ENCODE measurements at regions not wholly inside any gene's neighbourhood (a gene's known extent, or its start where the extent isn't known, plus 50 kb on each side); places are given as distances from the start of the nearest gene placed in this dataset.

DNA sequence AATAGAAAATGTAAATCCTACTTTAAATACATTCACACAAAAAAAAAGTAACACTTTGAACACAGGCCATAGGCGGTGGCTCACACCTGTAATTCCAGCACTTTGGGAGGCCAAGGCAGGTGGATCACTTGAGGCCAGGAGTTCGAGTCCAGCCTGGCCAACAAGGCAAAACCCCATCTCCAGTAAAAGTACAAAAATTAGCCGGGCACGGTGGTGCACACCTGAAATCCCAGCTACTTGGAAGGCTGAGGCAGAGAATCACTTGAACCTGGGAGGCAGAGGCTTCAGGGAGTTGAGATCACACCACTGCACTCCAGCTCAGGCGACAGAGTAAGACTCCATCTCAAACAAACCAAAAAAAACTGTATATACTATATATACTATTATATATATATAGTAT lies 303.6 kb downstream of the BCL11A start:
- Histone ChIP-seq H3K27ac (no peak overlapping the region), H3K9me3 (ENCODE audit: low read depth) (no peaks in the 10 kb centered on the region), H3K4me1 (ENCODE audit: low read depth) (no peaks in the 10 kb centered on the region), H3K27me3 (no peaks in the 10 kb centered on the region), H3K4me3 (no peak overlapping the region), H3K36me3 (no peaks in the 10 kb centered on the region)
- TF ChIP-seq, protein P1, sequence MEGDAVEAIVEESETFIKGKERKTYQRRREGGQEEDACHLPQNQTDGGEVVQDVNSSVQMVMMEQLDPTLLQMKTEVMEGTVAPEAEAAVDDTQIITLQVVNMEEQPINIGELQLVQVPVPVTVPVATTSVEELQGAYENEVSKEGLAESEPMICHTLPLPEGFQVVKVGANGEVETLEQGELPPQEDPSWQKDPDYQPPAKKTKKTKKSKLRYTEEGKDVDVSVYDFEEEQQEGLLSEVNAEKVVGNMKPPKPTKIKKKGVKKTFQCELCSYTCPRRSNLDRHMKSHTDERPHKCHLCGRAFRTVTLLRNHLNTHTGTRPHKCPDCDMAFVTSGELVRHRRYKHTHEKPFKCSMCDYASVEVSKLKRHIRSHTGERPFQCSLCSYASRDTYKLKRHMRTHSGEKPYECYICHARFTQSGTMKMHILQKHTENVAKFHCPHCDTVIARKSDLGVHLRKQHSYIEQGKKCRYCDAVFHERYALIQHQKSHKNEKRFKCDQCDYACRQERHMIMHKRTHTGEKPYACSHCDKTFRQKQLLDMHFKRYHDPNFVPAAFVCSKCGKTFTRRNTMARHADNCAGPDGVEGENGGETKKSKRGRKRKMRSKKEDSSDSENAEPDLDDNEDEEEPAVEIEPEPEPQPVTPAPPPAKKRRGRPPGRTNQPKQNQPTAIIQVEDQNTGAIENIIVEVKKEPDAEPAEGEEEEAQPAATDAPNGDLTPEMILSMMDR (IDR thresholded peaks at IDR 0.05; ENCODE audit: low read depth, low read length), result no peak
- no peak for DNase-seq (ENCODE audit: low read depth in 1 of 2, low spot score in 1 of 2)

DNA sequence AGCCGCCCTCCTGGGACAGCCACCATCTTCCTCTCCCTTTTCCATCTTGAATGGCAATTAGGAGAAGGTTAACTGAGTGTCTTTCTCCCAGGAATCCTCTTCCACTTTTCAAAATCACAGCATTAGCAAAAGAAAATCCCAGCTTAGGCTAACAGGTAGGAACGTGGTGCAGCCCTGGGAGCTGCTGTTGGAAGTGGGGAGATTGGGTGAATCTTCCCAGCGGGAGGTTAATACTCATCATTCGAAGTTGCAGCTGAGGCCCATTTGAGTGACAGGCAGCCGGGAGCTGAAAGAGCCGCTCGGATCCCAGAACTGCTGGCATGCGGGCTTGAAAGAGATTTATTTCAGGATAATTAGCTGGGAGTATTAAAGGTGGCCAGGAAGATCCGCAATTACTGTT lies 306.0 kb downstream of the BCL11A start:
- Histone ChIP-seq H3K36me3 (no peaks in the 10 kb centered on the region), H3K9me3 (ENCODE audit: low read depth) (no peaks in the 10 kb centered on the region), H3K4me1 (ENCODE audit: low read depth) (no peaks in the 10 kb centered on the region), H3K27ac (no peak overlapping the region), H3K27me3 (no peaks in the 10 kb centered on the region), H3K4me3 (no peak overlapping the region)
- TF ChIP-seq, protein P1 (IDR thresholded peaks at IDR 0.05; ENCODE audit: low read depth, low read length), result no peak
- no peak for DNase-seq (ENCODE audit: low read depth in 1 of 2, low spot score in 1 of 2)

DNA sequence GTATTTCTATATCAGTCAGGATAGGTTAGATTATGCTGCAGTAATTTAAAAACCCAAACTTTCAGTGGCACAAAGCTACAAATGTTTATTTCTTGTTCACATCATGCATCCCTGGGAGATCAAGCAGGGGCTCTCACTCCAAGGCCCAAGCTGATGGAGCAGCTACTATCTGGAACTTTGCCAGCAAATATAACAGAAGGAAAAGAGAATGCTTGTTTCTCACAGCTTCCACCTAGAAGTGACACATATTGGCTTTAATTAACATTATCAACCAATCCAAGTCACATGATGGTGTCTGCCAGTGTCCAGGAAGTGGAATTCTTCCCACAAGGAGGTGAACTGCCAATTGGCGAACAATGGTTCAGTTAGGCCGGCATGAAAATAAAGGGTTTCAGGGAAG lies 306.9 kb downstream of the BCL11A start:
- no peaks in the 10 kb centered on the region for H3K36me3 ChIP-seq
- H3K27ac ChIP-seq, result no peak overlapping the region
- no peaks in the 10 kb centered on the region for H3K9me3 ChIP-seq (ENCODE audit: low read depth)
- no peak overlapping the region for H3K4me3 ChIP-seq
- no peaks in the 10 kb centered on the region for H3K27me3 ChIP-seq
- no peak for DNase-seq (ENCODE audit: low read depth in 1 of 2, low spot score in 1 of 2)
- no peaks in the 10 kb centered on the region for H3K4me1 ChIP-seq (ENCODE audit: low read depth)
- TF ChIP-seq, protein P1 (IDR thresholded peaks at IDR 0.05; ENCODE audit: low read depth, low read length), result no peak

DNA sequence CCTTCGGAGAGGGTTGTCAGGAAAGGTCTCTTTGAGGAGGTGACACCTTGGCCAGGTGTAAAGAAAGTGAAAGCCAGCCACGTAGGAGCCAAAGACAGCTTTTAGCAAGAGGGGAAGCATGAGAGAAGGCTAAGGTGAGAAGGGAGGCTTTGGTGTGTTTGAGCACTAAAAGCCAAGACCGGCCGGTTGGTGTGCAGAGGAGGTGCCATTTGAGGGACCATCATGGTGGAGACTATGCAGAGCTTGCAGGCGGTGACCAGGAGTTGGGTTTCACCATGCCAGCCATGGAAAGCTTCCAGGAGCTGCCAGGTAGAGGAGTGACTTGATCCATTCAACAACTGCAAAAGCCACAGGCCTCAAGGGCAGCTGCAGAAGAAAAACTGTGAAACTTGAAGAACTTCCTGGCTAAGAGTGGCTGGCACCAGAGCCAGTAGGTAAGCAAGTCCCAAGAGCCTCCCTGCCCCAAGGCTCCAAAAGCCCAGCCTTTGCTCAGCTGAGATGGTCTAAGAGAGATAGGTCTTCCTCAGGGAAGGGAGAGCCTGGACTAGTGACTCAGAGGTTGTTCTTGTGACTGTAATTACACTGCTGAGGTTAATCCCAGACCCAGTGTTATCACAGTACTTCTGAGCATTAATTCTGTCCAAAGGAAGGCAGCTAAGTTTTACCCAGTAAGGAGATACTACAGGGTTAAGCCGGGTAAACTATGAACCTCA lies 319.0 kb downstream of the BCL11A start:
- H3K9me3 ChIP-seq (ENCODE audit: low read depth), result no peaks in the 10 kb centered on the region
- no peaks in the 10 kb centered on the region for H3K36me3 ChIP-seq
- no peaks in the 10 kb centered on the region for H3K27me3 ChIP-seq
- H3K27ac ChIP-seq, result no peak overlapping the region
- TF ChIP-seq, protein P1 (IDR thresholded peaks at IDR 0.05; ENCODE audit: low read depth, low read length), result no peak
- H3K4me3 ChIP-seq, result no peak overlapping the region
- H3K4me1 ChIP-seq (ENCODE audit: low read depth), result no peaks in the 10 kb centered on the region
- no peak for DNase-seq (ENCODE audit: low read depth in 1 of 2, low spot score in 1 of 2)

DNA sequence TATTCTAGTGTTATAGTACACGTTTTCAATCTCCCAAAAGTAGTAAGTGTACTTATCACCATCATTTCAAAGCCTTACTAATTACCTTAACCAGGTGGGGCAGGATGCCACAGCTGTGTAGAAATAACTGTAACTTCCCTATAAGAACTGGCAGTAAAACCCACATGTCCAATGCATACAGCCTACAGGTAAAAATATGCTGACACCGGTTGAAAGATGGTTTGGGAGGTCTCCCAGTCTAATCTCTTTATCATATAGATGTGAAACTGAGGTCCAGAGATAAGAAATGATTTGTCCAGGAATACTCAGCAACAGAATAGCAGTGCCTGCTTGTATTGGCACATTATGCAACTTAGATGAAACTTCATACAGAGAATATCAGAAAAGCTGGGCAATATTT lies 322.9 kb downstream of the BCL11A start:
- DNase-seq (ENCODE audit: low read depth in 1 of 2, low spot score in 1 of 2), result no peak
- Histone ChIP-seq H3K36me3 (no peaks in the 10 kb centered on the region), H3K27ac (no peak overlapping the region), H3K4me1 (ENCODE audit: low read depth) (no peaks in the 10 kb centered on the region), H3K27me3 (no peaks in the 10 kb centered on the region), H3K4me3 (no peak overlapping the region), H3K9me3 (ENCODE audit: low read depth) (no peaks in the 10 kb centered on the region)
- TF ChIP-seq, protein P1 (IDR thresholded peaks at IDR 0.05; ENCODE audit: low read depth, low read length), result no peak
